GM12878 (cell line): ENCODE measurements at regions not wholly inside any gene's neighbourhood (a gene's known extent, or its start where the extent isn't known, plus 50 kb on each side); places are given as distances from the start of the nearest gene placed in this dataset.

Experiments used
- ATAC-seq: fragments of 200-7000 bp; cut with Tn5 transposase; 3 replicates; pipeline ENCODE4 v1.9.1; 2020; ENCODE audit warnings: mild to moderate bottlenecking, moderate library complexity
- BruUV-seq: library from RNA; stranded (reverse); fragments of 400-500 nt; replicated peaks from 2 replicates; lab custom pipeline; 2021; lab: Mats Ljungman, UMichigan
- CTCF ChIA-PET: fragments of 300-600 bp; sonication (Branson Sonifier 250); formaldehyde crosslinking; extraction: SDS; loops from one replicate; lab custom pipeline; 2021; ENCODE audit warnings: inconsistent platforms; lab: Yijun Ruan, JAX
- POLR2A ChIA-PET: fragments of 350-600 bp; formaldehyde crosslinking; extraction: SDS; loops from one replicate; lab custom pipeline; 2021; ENCODE audit warnings: inconsistent platforms; lab: Charles Lee
- RAD21 ChIA-PET: fragments of 300-600 bp; sonication (Branson Sonifier 250); formaldehyde crosslinking; loops from one replicate; lab custom pipeline; 2023; ENCODE audit warnings: antibody characterized with exemption; ENCODE audit not compliant: unreplicated experiment; lab: Charles Lee
- SMC1A ChIA-PET: fragments of 300-600 bp; sonication (Branson Sonifier 250); formaldehyde crosslinking; loops from one replicate; lab custom pipeline; 2023; ENCODE audit not compliant: unreplicated experiment, uncharacterized antibody; lab: Charles Lee
- DNase-seq: peaks from one replicate; pipeline ENCODE4 v3.0.0-alpha.2; 2011; ENCODE audit warnings: low read depth, low spot score
- FAIRE-seq: peaks from 3 replicates; lab custom pipeline; 2011; peaks lifted over from hg19 to GRCh38; lab: Jason Lieb, UNC
- H2AFZ ChIP-seq: 2 replicates; pipeline ENCODE4 v1.6.0; 2011; ENCODE audit warnings: low read depth, low read length, control low read depth; ENCODE audit not compliant: control insufficient read depth
- H3K27ac ChIP-seq: 2 replicates; pipeline ENCODE4 v1.5.1; 2011; ENCODE audit warnings: control low read depth; ENCODE audit not compliant: control insufficient read depth, insufficient read depth
- H3K27me3 ChIP-seq, 2 experiments: replicated peaks in 1 of 2; 2 replicates each; pipeline versions ENCODE4 v1.6.0 to v1.6.1; 2011; ENCODE audit warnings: low read length in 1 of 2; ENCODE audit not compliant: control insufficient read depth in 2 of 2, insufficient read depth in 2 of 2
- H3K36me3 ChIP-seq, 2 experiments: 2 replicates each; pipeline ENCODE4 v1.5.1; 2011; ENCODE audit warnings: low read length in 1 of 2; ENCODE audit not compliant: control insufficient read depth in 2 of 2, insufficient read depth in 2 of 2
- H3K4me1 ChIP-seq: 2 replicates; pipeline ENCODE4 v1.6.1; 2011; ENCODE audit warnings: mild to moderate bottlenecking, low read length, moderate library complexity, mixed read lengths; ENCODE audit not compliant: control insufficient read depth, insufficient read depth
- H3K4me2 ChIP-seq: 2 replicates; pipeline ENCODE4 v1.6.0; 2011; ENCODE audit warnings: control low read depth; ENCODE audit not compliant: control insufficient read depth, insufficient read depth
- H3K4me3 ChIP-seq: fragments of 200-600 bp; sonication (generic); 2 replicates; pipeline ENCODE4 v1.5.1; 2016
- H3K79me2 ChIP-seq: 2 replicates; pipeline ENCODE4 v1.6.0; 2011; ENCODE audit warnings: low read length; ENCODE audit not compliant: control insufficient read depth, insufficient read depth
- H3K9ac ChIP-seq: 2 replicates; pipeline ENCODE4 v1.8.0; 2011; ENCODE audit warnings: low read length, control low read depth, mixed read lengths; ENCODE audit not compliant: control insufficient read depth, insufficient read depth
- H3K9me3 ChIP-seq: replicated peaks from 3 replicates; pipeline ENCODE4 v1.5.1; 2011; ENCODE audit warnings: mild to moderate bottlenecking, low read length; ENCODE audit not compliant: control insufficient read depth, insufficient read depth
- H4K20me1 ChIP-seq: 2 replicates; pipeline ENCODE4 v1.6.0; 2011; ENCODE audit not compliant: control insufficient read depth, insufficient read depth
- JUNB ChIP-seq: IDR thresholded peaks from 2 replicates; pipeline ENCODE4 v1.6.1; 2016; ENCODE audit warnings: antibody characterized with exemption, mild to moderate bottlenecking
- MTA3 ChIP-seq: IDR thresholded peaks from 2 replicates; pipeline ENCODE4 v1.6.1; 2012; ENCODE audit warnings: low read length, inconsistent platforms, borderline replicate concordance
- POLR2AphosphoS5 ChIP-seq: IDR thresholded peaks from 2 replicates; pipeline ENCODE4 v1.6.1; 2011; ENCODE audit warnings: mild to moderate bottlenecking, low read length, inconsistent platforms
- RBBP5 ChIP-seq: fragments of 200-600 bp; sonication (generic); conservative IDR thresholded peaks from 2 replicates; pipeline ENCODE4 v1.6.1; 2016
- REST ChIP-seq: IDR thresholded peaks from 2 replicates; pipeline ENCODE4 v1.6.1; 2012; ENCODE audit warnings: mild to moderate bottlenecking, low read depth, low read length
- SIN3A ChIP-seq: IDR thresholded peaks from 2 replicates; pipeline ENCODE4 v1.6.1; 2012; ENCODE audit warnings: low read depth, low read length, improper control_type of control experiment
- SIX5 ChIP-seq: IDR thresholded peaks from 2 replicates; pipeline ENCODE4 v1.6.1; 2011; ENCODE audit warnings: mild to moderate bottlenecking, low read depth, low read length, moderate library complexity; ENCODE audit not compliant: severe bottlenecking
- SUPT20H ChIP-seq: IDR thresholded peaks from 2 replicates; pipeline ENCODE4 v1.6.1; 2011; ENCODE audit warnings: low read depth, mild to moderate bottlenecking, low read length, moderate library complexity, borderline replicate concordance; ENCODE audit not compliant: control insufficient read depth
- SUZ12 ChIP-seq: fragments of 200-600 bp; sonication (generic); IDR thresholded peaks from one replicate; pipeline ENCODE4 v1.6.1; 2018; ENCODE audit warnings: antibody characterized with exemption, mild to moderate bottlenecking; ENCODE audit not compliant: unreplicated experiment
- TCF3 ChIP-seq: IDR thresholded peaks from 2 replicates; pipeline ENCODE4 v1.6.1; 2012; ENCODE audit warnings: low read depth, mild to moderate bottlenecking, low read length, borderline replicate concordance; ENCODE audit not compliant: insufficient read depth
- YBX1 ChIP-seq: fragments of 450-650 bp; IDR thresholded peaks from 2 replicates; pipeline ENCODE4 v1.6.1; 2016; ENCODE audit warnings: antibody characterized with exemption
- in situ Hi-C: fragments of 300-500 bp; cut with MboI; formaldehyde crosslinking; loops from 9 replicates; pipeline ENCODE4 v1.14.3; 2018; ENCODE audit warnings: mixed read lengths
- intact Hi-C: fragments of 100-400 bp; cut with micrococcal nuclease; formaldehyde crosslinking; loops from one replicate; pipeline ENCODE4 v1.14.2; 2022; ENCODE audit not compliant: unreplicated experiment
- TF ChIP-seq, protein P1 (sequence below): fragments of 450-650 bp; IDR thresholded peaks from 2 replicates; pipeline ENCODE4 v1.6.1; 2017; ENCODE audit warnings: mild to moderate bottlenecking, moderate library complexity
- TF ChIP-seq, protein P2 (sequence below): fragments of 450-650 bp; IDR thresholded peaks from 2 replicates; pipeline ENCODE4 v1.6.1; 2017; ENCODE audit warnings: antibody characterized with exemption, mild to moderate bottlenecking, moderate library complexity

DNA sequence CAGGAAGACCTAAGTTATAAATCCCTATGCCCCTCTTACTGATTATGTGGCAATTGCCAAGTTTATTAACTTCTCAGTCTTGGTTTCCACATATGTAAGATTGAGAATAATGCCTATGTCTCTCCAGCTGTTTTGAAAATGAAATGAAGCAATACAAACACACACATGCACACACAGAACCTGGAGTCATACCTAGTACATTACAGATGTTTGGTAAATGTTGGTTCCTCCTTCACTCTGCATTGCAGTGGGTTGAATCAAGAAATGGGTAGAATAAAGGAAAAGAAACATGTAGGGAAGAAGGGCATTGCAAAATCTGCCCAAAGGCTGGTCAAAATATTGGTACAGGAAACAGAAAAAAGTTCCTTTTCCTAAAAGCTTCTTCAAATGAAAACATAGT, 309.9 kb upstream of the EMCN start:
- H2AFZ ChIP-seq = no peak overlapping the region
- no TSS peak for BruUV-seq
- no peak overlapping the region for H3K4me3 ChIP-seq
- H3K36me3 ChIP-seq = no peaks in the 10 kb centered on the region
- DNase-seq (no peak), ATAC-seq (no peak), FAIRE-seq (no peak)
- in situ Hi-C loops (loop anchor here (10.0 kb wide), 1 partner anchor 187 kb away; no protein-coding TSS in a partner anchor), intact Hi-C loops (loop anchor here (10.0 kb wide), 2 partner anchors 317 to 517 kb away; partner anchors contain the start of gene PPP3CA)
- H3K4me2 ChIP-seq = no peak overlapping the region
- H3K9me3 ChIP-seq = no peaks in the 10 kb centered on the region; the same call in 2 of the 3 replicates
- no peaks in the 10 kb centered on the region for H4K20me1 ChIP-seq
- H3K27me3 ChIP-seq = no peaks in the 10 kb centered on the region
- H3K9ac ChIP-seq = no peak overlapping the region
- POLR2A ChIA-PET = interaction anchor here (0.5 to 0.6 kb wide), 2 partner anchors 198 to 767 kb away, joined by 3 to 4 read pairs; no protein-coding TSS in a partner anchor
- RAD21 ChIA-PET = no interaction called here
- CTCF ChIA-PET = interaction anchor here (3.1 kb wide), 1 partner anchor 21 kb away, joined by 13 read pairs; no protein-coding TSS in a partner anchor
- no peaks in the 10 kb centered on the region for H3K79me2 ChIP-seq
- SMC1A ChIA-PET = interaction anchor here (2.0 kb wide), 1 partner anchor 9 kb away, joined by 4 read pairs; no protein-coding TSS in a partner anchor
- no peak overlapping the region for H3K27ac ChIP-seq
- H3K4me1 ChIP-seq = peaks cover 14% of the 10 kb centered on the region
- TF ChIP-seq MTA3 (no peak), TCF3 (no peak), JUNB (no peak), SIN3A (no peak), SUPT20H (no peak), REST (no peak), POLR2AphosphoS5 (no peak), SUZ12 (no peak), RBBP5 (no peak), YBX1 (no peak), SIX5 (no peak)
- TF ChIP-seq, protein P1, sequence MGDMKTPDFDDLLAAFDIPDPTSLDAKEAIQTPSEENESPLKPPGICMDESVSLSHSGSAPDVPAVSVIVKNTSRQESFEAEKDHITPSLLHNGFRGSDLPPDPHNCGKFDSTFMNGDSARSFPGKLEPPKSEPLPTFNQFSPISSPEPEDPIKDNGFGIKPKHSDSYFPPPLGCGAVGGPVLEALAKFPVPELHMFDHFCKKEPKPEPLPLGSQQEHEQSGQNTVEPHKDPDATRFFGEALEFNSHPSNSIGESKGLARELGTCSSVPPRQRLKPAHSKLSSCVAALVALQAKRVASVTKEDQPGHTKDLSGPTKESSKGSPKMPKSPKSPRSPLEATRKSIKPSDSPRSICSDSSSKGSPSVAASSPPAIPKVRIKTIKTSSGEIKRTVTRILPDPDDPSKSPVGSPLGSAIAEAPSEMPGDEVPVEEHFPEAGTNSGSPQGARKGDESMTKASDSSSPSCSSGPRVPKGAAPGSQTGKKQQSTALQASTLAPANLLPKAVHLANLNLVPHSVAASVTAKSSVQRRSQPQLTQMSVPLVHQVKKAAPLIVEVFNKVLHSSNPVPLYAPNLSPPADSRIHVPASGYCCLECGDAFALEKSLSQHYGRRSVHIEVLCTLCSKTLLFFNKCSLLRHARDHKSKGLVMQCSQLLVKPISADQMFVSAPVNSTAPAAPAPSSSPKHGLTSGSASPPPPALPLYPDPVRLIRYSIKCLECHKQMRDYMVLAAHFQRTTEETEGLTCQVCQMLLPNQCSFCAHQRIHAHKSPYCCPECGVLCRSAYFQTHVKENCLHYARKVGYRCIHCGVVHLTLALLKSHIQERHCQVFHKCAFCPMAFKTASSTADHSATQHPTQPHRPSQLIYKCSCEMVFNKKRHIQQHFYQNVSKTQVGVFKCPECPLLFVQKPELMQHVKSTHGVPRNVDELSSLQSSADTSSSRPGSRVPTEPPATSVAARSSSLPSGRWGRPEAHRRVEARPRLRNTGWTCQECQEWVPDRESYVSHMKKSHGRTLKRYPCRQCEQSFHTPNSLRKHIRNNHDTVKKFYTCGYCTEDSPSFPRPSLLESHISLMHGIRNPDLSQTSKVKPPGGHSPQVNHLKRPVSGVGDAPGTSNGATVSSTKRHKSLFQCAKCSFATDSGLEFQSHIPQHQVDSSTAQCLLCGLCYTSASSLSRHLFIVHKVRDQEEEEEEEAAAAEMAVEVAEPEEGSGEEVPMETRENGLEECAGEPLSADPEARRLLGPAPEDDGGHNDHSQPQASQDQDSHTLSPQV = no peak
- TF ChIP-seq, protein P2, sequence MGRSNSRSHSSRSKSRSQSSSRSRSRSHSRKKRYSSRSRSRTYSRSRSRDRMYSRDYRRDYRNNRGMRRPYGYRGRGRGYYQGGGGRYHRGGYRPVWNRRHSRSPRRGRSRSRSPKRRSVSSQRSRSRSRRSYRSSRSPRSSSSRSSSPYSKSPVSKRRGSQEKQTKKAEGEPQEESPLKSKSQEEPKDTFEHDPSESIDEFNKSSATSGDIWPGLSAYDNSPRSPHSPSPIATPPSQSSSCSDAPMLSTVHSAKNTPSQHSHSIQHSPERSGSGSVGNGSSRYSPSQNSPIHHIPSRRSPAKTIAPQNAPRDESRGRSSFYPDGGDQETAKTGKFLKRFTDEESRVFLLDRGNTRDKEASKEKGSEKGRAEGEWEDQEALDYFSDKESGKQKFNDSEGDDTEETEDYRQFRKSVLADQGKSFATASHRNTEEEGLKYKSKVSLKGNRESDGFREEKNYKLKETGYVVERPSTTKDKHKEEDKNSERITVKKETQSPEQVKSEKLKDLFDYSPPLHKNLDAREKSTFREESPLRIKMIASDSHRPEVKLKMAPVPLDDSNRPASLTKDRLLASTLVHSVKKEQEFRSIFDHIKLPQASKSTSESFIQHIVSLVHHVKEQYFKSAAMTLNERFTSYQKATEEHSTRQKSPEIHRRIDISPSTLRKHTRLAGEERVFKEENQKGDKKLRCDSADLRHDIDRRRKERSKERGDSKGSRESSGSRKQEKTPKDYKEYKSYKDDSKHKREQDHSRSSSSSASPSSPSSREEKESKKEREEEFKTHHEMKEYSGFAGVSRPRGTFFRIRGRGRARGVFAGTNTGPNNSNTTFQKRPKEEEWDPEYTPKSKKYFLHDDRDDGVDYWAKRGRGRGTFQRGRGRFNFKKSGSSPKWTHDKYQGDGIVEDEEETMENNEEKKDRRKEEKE = no peak
